NOMO-1 (cell line): ENCODE measurements at regions not wholly inside any gene's neighbourhood (a gene's known extent, or its start where the extent isn't known, plus 50 kb on each side); places are given as distances from the start of the nearest gene placed in this dataset.
"Not testable (repeated sequence)": the region's sequence is repeated elsewhere in the genome, so short reads cannot be mapped to it uniquely, and the experiment has no call there.

ENCODE experiments used
- DNase-seq, 2 experiments: peaks; one replicate each; lab custom pipeline; 2025; ENCODE audit not compliant: unreplicated experiment in 2 of 2; lab: John Stamatoyannopoulos, UW

DNA sequence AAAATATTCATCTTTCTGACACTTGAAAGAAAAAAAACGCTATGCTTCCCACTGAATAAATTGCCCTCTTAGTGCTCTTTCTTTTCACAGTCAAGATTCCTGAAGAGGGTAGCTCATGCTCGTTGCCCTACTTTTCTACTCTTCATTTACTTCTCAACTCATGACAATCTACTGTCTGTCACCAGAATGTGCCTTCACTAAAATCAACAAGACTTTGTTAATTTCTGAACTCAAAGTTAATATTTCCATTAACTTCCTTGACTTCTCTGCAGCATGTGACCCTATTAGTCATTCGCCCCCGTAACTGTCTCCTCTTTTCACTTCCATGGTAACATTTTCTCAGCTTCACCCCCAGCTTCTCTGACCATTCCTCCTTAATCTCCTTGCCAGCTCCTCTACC is 98.9 kb upstream of the MAPRE2 start:
- no peak for DNase-seq

GRCh38 chr18:34942975-34943374 is 98.2 kb upstream of the MAPRE2 start:
- no peak for DNase-seq

DNA sequence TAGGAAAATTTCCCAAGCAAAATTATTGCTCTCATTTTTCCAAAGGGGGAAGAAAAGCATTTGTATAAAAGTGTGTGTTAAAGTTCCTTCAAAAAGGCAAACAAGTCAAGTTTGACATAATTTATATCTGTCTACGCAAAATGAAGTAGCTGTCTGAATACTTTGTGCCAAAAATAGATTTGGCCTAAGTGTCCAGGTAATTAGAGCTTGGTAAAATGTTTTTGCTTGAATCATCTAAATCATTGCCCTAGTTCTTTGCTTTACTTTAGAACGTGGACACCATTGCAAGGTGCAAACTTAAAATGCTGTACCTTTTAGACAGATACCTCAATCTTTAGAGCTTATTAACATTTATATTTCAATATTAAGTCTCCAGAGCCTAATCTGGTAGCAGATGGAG is 97.6 kb upstream of the MAPRE2 start:
- no peak for DNase-seq

DNA sequence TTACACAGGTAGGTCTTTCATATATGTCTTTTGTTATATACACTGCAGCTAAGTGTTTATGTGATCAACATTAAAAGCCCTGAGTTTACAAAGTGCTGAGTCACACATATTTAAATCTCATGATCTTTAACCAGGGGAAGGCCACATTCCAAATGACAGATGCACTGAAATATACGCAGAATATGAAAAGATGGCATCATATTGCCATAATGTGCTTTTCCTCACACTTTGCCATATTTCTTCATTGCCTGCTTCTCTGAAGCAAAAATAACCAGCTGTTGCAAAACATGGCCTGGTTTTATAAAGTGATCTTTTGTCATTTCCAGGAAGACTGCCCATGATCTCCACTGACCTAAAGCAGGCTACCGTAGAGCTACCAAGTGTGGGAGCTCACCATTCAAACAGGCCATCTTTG is 93.5 kb upstream of the MAPRE2 start:
- no peak for DNase-seq

- no peak for DNase-seq
Observed at GRCh38 chr18:34951625-34952379, 89.4 kb upstream of the MAPRE2 start.

DNA sequence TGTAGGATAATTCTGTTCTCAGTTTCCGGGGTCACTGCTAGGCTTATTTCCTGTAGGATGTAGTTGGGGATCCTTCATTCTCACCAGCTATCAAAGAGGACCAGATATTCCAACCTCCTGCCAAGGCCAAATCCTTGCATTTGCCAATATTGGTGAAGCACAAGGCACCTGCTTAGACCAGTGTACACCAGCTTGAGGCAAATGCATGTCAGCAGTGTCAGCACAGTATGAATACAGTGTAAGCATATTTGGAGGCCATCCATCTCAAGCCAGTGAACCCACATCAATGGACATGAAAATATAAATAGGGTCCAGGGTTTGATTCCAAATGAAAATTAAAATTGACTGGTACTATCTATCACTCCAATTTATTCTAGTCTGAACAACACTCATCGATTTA is 88.0 kb upstream of the MAPRE2 start:
- DNase-seq, result no peak

DNA sequence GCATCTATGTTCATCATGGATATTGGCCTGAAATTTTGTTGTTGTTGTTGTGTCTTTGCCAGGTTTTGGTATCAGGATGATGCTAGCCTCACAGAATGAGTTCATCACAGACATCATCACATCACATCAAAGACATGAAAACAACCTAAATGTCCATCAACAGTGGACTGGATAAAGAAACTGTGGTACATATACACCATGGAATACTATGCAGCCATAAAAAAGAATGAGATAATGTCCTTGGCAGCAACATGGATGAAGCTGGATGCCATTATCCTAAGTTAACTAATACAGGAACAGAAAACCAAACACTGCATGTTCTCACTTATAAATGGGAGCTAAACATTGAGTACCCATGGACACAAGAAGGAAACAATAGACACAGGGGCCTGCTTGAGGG is 85.7 kb upstream of the MAPRE2 start:
- not testable (repeated sequence) for DNase-seq

- DNase-seq, result no peak
Observed at GRCh38 chr18:34956663-34957062, 84.5 kb upstream of the MAPRE2 start.

DNA sequence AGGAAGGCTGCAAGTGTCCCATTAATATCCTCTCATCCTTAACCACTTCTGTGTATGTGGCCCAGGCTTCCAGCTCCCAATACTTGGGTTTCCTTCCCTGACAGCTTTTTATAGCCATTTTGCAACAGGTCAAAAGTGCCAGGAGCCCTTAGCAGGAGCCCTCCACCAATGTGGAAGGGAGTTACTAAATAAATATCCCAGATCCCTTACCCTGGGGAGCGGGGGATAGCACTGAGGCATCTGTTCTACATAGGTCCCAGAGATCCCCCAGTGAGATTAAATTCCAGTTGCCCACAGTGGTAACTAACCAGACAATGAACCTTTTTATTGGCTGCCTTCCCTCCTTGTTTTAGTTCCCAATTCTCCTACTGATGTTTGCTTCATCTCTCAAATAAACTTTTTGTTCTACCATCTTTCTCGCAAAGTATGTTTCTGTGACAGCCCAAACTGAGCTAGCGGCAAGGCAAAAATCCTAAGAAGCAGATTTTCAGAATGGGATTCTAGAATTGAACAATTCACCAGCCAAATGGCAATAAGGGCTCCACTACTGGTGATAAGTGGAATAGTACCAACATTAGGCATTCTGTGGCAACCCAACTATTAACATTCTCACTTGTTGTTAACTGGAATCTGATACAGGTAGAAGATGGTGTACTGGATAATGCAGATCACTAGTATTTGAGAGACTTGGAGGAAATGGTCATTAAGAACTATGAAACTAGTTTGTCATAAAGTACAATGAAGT is 83.9 kb upstream of the MAPRE2 start:
- DNase-seq, result no peak

GRCh38 chr18:34957864-34958259 is 83.4 kb upstream of the MAPRE2 start:
- DNase-seq, result no peak

DNA sequence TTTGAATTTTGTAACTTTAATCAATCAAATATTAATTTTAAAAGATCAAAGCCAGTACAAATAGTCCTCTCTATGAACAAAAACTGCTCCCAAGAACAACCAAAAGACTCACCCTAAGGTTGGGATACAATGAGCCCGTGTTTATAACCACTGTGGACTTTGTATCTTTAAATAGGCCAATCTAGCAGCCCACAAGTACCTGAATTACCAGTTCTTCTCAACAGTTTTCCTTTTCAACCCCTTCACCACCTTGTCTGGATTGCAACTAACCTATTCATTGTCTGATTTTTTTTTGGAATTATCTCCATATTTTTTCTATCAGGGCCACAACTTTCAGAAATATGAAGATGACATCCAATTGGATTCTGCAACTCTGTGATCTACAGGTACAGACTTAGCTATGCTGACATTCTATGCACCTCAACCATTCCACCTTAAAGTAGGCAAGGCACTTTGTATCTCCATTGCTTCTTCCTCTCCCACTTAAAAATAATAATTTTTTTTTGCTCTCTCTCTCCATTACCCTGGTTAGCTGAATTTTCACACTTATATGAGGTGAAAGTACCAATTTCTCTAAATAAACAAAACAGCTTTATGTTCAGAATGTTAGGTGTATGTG is 81.9 kb upstream of the MAPRE2 start:
- DNase-seq, result no peak

- no peak for DNase-seq
Observed at GRCh38 chr18:34959989-34960388, 81.2 kb upstream of the MAPRE2 start.

GRCh38 chr18:34965108-34965507 is 76.1 kb upstream of the MAPRE2 start:
- no peak for DNase-seq

GRCh38 chr18:34965566-34965965 is 75.6 kb upstream of the MAPRE2 start:
- DNase-seq, result no peak

GRCh38 chr18:34970106-34970505 is 71.1 kb upstream of the MAPRE2 start:
- no peak for DNase-seq

GRCh38 chr18:34971313-34971712 is 69.9 kb upstream of the MAPRE2 start:
- no peak for DNase-seq

DNA sequence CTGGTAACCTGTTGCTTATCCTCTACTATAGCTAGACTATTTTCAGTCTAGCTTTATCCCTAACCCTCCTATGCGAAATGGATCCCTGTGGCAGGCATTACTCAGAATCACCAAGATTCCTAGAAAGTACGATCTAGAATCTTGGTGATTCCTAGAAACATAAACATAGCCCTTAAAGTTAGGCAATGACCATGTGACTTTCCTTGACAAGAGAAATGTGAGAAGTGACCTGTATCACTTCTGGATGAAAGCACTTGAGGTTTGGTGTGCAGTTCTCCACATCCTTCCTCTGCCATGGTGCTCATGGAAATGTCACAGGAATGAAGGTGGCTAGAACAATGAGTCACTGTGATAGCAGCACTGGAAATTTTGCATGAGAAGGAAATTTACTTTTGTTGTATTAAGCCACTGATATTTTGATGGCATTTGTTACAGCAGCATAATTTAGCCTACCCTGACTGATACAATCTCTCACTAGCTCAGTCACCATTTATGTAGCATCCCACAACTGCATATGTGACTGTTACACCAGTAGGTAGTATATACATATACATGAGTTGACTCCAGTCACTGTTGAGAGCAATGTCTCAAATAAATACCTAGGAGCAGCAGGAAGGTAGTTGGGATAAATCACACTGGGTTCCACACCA is 68.3 kb upstream of the MAPRE2 start:
- no peak for DNase-seq

DNA sequence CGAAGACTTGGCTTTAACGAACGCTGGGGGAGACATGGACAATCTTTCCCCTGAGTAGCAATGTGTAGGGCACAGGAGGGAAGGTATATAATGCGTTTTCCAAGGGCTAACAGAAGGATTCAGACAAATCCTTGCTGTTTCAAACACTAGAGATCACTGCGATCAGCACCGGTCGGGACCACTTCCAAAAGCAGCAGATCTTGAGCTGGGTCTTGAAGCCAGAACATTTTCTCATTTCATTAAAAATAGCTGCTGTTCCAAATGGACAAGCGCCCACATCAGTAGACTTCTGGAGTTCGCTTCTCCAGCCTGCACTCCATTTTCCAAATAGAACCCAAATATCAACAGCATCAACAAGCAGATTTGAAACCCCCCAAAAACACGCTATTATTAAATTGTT is 65.1 kb upstream of the MAPRE2 start:
- DNase-seq, result no peak

DNA sequence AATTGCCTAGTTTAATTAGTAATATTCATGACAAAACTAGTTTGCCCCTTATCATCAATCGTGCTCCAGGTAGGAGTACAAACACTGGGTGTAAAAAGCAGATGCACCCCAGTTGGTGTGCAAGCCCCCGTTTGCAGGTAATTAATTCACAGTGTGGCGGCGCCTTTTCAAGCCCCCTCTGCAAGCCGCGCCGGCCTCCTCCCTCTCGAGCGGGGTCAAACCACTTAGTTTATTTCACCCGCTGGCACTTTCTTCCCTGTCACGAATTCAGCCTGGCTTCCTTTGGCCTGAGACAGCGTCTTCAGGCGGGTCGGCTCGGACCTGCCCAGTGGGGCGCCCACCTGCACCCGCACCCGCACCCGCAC is 64.7 kb upstream of the MAPRE2 start:
- no peak for DNase-seq

- peak; percentile 75 to 87 for DNase-seq
Observed at GRCh38 chr18:34976899-34977837, 64.0 kb upstream of the MAPRE2 start.
